Renal cortical epithelial cell (primary cell): ENCODE measurements at regions not wholly inside any gene's neighbourhood (a gene's known extent, or its start where the extent isn't known, plus 50 kb on each side); places are given as distances from the start of the nearest gene placed in this dataset.

Source experiments
- DNase-seq: peaks from one replicate; pipeline ENCODE4 v3.0.0-alpha.2; 2011; ENCODE audit warnings: low read depth

- no peak for DNase-seq
Measured at GRCh38 chr22:44387486-44387885, 74.7 kb upstream of the SHISAL1 start.

GRCh38 chr22:44386386-44387035 is 73.8 kb upstream of the SHISAL1 start:
- no peak for DNase-seq

DNA sequence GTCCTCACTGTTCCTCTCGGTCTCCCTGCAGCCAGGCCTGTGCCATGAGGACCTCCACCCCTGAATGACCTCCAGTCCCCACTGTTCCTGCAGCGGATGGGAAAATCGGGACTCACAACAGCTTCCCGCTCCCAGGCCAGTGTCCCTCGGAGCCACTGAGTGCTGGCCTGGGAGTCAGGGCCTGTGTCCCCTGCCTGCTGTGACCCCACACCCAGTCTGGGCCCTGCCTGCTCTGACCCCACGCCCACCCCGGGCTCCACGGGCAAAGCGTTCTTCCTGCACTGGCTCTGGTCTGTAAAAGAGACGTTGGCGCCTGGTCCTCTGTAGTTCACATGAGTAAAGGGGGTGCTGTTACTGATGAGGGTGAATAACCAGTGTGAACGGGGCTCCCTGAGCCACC is 73.0 kb upstream of the SHISAL1 start:
- DNase-seq = no peak

DNA sequence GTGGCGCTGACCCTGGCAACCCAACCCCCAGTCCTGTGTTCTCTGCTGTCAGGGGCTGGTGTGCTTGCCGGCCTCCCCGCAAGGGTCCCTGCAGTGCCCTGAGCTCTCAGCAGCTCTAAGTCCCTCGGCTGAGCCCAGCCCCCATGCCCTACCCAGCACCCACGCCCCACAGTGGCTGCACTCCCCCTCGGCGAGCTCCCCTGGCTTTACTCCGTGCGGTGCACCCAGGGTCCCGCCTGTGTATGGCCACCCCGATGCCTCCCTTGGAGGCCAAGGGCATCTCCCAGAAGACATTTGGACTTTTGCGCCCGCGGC is 72.5 kb upstream of the SHISAL1 start:
- no peak for DNase-seq

DNA sequence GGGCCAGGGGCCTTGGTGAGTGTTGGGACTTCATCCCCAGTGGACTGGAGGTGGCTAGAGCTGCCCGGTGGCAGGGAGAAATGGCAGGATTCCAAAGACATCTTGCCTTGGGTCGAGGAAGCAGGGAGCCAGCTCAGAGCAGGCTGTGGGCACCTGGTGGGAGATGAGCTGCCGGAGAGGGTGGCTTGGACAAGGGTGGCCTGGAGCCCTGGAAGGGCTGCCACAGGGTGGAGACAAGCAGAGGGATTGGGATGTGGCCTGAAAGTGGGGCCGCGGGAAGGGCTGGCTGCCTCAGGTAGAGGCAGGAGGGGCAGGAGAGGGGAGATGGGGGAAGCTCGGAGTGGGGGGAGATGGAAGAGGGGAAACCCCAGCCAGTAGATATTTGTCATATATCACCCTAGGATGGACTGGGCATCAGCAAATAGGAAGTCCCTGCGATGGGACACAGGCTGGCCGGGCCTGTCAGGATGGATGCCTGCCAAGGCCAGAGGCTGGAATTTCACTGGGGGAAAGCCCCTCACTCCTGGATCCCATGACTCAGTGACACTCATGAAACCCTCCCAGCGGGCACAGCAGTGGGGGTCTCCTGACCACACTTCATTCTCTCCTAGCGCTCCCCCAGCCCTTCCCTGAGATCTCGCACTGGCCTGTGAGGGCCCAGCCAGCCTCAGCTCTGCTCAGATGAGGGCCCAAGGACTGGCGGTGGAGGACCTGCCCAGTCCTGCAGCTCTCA is 72.0 kb upstream of the SHISAL1 start:
- DNase-seq = no peak

DNA sequence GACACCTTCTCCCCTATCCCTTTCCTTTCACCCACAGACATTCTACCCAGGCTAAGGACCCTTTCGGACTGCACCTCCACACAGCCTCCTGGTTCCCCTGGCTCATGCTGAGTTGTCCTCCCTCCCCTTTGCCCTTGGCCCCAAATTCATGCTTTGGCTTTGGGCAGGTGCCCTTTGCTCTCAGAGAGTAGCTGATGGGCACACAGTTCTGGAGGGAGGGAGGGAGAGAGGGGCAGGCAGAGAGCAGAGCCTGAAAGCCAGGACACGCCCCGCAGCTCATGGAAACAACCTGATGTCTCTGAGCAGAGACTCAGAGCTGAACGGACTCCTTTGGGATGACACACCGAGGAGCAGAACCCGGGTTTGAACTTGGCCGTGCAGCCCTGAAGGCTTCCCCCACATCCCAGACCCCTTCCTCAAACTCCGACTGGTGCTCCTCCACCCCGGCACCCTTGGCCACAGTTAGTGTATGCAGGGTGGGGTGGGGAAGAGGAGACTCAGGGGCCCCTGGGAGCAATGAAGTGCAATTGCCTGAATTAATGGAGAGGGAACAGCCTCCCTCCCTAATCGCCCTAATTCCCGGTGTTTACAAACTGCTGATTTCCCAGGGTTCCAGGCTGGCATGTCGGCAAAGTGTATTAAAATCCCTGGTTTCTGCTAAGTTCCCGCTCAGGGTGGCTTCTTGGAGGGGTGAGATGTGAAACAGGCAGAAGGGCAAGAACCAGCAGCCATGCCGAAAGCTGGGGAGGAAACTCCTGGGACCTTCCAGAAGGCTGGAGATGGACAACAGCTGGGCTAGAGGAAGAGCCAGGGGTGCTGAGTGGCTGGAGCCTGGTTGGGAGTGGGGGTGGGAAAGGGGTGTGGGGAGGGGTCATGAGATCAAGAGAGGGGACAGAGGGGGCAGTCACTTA is 71.2 kb upstream of the SHISAL1 start:
- DNase-seq = no peak

GRCh38 chr22:44383064-44383575 is 70.4 kb upstream of the SHISAL1 start:
- DNase-seq = no peak

- DNase-seq = peak; percentile 4
Measured at GRCh38 chr22:44382116-44383038, 69.6 kb upstream of the SHISAL1 start.

DNA sequence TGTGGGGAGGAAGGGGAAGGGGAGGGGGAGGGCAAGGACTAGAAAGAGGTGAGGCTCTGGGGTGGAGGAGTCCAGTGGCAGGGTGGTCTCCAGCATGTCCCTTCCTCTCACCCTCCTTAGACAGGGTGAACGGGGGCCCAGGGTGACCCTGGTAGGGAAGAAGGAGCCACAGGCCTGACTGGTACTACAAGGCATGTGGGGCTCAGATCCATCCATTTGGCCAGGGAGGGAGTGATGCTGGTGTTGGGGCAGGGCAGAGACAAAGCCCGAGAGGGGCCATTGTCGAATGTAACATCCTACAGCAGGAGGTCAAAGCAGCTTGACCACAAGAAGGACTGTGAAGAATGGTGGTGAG is 69.0 kb upstream of the SHISAL1 start:
- DNase-seq = no peak

DNA sequence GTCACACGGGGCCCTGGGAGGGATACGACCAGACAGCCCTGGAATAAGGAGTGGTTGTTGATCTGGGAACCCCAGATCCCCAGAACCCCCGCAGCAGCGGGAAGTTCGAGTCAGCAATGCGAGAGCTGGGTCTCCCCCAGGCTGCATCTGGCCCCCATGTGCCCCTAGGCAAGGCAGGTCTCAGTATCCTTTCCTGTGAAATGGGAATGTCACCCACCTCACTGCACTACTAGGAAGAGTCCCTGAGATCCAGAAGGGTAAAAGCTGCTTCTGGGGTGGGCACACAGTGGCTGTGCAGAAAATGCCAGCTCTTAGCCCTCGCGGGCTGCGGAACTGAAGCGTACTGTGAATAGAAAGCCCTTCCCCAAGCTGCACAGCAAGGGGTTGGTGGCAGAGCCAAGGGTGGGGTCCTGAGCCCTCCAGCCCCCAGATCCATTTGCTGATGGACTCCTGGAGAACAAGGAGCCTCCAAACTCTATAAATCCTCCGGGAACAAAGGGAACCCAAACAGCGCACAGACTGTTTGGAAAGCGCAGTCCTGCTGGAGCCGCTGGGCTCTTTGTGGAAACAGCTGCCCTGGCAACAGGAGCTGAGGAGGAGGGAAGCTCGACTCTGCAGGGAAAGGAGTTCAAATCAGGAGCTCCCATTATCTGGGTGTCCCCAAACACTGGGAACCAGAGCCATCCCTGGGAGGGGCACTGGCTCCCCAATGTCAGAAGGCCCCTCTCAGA is 68.2 kb upstream of the SHISAL1 start:
- no peak for DNase-seq

GRCh38 chr22:44379817-44380755 is 67.3 kb upstream of the SHISAL1 start:
- DNase-seq = no peak

GRCh38 chr22:44378380-44378779 is 65.6 kb upstream of the SHISAL1 start:
- DNase-seq = no peak

DNA sequence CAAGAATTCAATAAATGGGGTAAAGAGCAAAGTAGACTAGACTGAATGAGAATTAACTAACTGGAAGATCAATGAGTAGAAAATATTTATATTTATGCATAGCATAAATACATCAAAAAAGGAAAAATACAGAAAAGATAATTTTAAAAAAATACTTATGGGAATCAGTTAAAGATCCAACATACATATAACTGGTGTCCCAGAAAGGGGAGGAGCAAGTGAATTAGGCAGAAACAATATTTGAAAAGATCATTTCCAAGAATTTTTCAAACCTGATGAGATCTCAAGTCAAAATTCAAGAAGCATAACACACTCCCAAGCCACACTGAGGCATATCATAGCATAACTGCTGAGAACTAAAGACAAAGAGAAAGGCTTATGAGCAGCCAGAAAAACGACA is 62.7 kb upstream of the SHISAL1 start:
- DNase-seq = no peak

- DNase-seq = no peak
Measured at GRCh38 chr22:44373234-44373633, 60.5 kb upstream of the SHISAL1 start.

DNA sequence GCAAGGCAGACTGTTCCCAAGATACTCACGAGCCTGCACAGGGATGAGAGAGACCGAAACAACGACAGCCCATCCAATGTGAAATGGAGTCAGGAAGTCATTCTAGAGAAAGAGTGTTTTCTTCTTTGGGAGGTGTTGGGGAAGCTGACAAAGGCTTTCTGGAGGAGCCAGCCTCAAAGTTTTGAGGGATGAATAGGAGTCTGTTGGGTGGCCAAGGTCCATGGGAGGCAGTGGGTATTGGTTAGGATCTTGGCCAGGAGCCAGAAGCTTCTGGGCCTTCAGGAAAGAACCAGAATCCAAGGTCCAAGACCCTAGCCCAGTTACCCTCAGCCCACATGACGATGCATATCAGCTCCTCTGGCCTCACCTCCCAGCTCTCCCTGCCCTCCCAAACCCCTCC is 59.9 kb upstream of the SHISAL1 start:
- DNase-seq = no peak

DNA sequence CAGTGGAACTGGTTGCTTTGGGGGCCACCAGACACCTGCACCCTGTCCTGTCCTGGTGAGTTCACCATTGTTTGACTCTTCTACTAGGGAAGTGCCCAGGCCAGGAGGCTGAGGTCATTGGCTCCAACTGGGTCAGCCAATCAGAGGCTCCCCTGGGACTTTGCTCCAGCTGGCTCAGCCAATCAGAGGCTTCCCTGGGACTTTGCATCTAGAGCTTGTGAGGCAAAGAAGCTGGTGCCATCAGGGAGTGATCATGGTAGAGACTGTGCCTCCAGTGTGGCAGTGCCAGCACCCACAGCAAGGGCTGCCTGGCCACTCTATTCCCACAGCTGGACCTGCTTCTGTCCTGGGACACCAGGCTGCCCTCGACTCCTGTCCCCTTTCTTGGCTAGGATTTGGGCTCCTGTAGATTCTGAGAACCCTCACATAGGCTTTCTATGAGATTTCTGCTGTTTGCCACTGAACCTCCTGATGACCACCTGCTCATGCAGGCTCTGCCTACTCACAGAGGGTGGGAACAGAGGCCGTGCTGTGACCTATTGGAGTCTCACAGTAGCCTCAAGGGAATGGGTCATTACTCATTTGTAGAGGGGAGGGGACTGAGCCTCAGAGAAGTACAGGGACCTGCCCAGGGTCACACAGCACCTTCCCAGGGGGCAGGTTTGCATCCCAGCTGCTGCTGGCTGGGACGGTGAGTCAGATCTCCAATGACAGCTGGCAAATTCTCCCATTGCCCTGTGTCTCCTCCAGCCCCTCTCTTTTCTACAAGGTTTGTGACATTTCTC is 59.2 kb upstream of the SHISAL1 start:
- DNase-seq = no peak

DNA sequence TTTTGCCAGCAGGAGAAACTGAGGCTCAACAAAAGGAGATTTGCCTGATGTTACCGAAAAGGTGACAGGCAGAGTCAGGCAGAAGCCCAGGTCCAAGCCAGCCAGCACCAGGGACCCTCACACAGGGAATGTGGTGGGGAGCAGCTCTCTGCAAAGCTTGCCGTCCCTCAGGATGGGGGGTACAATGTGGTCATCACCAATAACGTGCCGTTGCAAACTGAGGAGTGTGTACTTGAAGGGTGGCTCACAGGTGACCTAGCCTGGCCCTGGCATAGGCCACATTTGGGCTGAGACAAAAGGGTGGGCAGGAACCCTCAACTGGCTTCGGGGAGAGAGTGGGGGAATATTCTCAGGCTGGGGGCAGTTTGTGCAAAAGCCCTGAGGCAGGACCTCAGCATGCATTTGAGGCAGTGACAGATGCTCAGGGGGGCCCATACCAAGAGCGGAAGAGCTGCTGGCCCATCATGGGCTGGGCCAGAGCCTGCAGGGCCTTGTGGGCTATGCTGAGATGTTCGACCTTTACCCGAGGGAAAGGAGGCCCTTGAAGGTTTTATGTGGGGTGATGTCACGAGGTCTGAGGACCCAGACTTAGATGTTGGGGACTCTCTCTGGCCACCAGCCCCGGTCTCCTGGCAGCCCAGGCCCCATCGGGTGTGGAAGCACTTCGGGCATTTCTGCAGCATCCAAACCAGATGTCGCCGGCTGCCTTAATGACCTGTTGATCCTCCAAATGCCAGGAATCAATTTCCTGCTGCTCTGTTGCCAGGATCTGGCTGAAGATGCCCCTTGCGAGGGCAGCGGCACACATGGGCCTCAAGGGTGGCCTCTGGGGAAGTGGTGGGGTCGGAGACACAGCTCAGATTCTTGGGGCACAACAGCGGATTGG is 57.4 kb upstream of the SHISAL1 start:
- no peak for DNase-seq

GRCh38 chr22:44369293-44369661 is 56.5 kb upstream of the SHISAL1 start:
- DNase-seq = no peak
